ENCODE measurements at regions not wholly inside any gene's neighbourhood (a gene's known extent, or its start where the extent isn't known, plus 50 kb on each side); places are given as distances from the start of the nearest gene placed in this dataset.

- TF ChIP-seq CREB5 (CRISPR knock-in tag; IDR thresholded peaks at IDR 0.05; ENCODE audit: low read depth) (peak; percentile 4; the same call in 1 of the 2 replicates), TCF4 (CRISPR knock-in tag; IDR thresholded peaks at IDR 0.05; ENCODE audit: borderline replicate concordance) (no peak), ARNTL (CRISPR knock-in tag; IDR thresholded peaks at IDR 0.05; ENCODE audit: borderline replicate concordance, low read depth) (no peak), RARB (CRISPR knock-in tag; IDR thresholded peaks at IDR 0.05) (no peak)
These were observed 566.2 kb downstream of the MIAT start for GRCh38 chr22:27223317-27224177.
